Germinal center (tissue), 1 donor: ENCODE measurements at regions not wholly inside any gene's neighbourhood (a gene's known extent, or its start where the extent isn't known, plus 50 kb on each side); places are given as distances from the start of the nearest gene placed in this dataset.
"Not testable (repeated sequence)": the region's sequence is repeated elsewhere in the genome, so short reads cannot be mapped to it uniquely, and the experiment has no call there.

ENCODE experiments used
- DNase-seq: peaks from one replicate; pipeline ENCODE4 v3.0.0; 2012; ENCODE audit warnings: mixed read lengths, low spot score

DNA sequence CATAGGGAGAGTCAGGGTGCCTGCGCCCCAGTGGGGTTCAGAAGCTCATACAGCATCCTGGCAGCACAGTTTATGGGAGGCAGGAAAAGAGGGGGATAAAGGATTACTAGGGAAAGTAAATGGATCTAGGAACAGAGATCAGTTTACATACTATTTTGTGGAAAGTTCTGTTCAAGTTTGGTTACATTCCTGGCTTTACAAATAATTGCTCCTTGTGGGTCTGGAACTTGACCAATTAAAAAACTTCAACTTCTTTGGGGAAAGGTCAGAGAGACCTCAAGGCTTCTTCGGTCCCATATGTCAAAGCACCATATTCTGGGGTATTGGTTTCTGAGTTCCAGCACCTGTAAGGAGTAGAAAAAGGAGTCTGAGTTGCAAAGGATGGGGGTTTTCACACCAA, 64.1 kb downstream of the ZDHHC19 start:
- DNase-seq: no peak

DNA sequence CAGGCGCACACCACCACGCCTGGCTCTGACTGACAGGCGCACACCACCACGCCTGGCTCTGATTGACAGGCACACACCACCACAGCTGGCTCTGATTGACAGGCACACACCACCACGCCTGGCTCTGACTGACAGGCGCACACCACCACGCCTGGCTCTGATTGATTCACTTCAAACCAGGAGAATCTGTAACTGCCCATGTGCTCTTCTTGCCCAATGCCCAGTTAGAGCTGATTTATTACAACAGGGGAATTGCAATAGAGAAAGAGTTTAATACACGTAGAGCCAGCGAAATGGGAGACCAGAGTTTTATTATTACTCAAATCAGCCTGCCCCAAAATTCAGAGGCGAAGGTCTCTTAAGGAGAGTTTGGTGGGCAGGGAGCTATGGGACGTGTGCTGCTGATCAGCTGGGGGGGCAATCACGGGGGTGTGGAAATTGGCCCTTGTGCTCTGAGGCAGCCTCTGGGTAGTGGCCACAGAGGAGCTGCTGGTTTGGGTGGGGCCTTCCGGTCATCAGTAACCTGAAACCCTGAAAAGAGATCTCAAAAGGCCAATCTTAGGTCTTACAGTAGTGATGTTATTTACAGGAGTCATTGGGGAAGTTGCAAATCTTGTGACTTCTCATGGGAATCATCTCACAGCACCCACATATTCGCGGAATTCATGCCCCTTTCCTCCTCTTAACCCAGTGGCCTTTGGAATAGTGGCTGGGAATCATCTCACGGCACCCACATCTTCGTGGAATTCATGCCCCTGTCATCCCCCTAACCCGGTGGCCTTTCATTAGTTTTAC, 63.8 kb upstream of the TFRC start:
- no peak for DNase-seq

DNA sequence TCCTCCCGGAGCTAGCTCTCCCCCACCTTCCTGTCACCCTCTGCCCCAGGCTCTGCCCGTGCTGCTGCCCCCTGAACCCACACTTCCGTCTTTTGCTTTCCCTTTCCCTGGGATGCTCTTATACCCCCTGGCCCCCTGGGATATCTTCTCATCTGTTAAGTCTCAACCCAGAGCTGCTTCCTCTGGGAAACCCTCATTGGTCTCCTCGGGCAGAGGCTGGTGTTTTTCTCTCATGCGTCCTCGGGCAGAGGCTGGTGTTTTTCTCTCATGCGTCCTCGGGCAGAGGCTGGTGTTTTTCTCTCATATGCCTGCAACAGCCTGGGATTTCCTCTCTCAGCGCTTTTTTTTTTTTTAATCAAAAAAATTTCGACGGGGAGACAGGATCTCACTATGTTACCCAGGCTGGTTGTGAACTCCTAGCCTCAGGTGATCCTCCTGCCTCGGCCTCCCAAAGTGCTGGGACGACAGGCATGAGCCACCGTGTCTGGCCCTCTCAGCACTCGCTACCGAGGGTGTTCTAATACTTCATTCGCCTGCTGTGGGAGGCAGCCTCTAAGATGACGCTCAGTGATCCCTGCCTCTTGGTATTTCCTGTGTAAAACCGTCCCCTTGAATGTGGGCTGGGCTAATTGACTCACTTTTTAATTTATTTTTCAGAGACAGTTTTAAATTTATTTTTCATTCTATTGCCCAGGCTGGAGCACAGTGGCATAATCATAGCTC, 62.7 kb upstream of the TFRC start:
- no peak for DNase-seq

DNA sequence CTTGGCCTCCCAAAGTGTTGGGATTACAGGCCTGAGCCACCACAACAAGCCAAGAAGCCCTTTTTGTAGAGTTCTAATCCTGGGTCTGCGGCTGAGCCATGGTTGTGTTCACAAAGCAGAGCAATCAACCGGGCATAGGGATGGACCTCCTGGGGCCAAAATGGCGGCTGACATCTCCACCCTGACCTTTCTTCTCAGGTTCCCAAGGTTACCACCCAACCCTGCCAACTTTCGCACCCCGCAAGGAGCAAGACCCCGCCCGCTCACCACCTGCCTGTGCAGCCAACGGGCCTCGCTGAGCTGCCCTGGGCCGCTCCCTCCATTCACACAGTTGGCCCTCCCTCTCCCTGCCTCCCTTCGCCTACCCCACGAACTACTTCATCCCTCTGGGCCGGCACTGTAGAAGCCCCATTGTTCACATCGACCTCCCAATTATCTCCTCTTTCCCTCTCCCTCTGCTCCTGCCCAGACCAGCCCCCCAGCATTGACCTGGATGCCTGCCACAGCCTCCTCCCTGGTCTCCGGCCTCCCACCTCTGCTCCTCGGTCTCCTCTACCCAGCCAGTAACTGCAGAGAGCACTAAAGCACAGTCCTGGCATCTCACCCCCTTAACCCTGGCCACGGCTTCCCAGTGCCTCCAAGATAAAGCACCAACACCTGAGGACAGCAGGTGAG, 62.0 kb upstream of the TFRC start:
- DNase-seq: no peak

DNA sequence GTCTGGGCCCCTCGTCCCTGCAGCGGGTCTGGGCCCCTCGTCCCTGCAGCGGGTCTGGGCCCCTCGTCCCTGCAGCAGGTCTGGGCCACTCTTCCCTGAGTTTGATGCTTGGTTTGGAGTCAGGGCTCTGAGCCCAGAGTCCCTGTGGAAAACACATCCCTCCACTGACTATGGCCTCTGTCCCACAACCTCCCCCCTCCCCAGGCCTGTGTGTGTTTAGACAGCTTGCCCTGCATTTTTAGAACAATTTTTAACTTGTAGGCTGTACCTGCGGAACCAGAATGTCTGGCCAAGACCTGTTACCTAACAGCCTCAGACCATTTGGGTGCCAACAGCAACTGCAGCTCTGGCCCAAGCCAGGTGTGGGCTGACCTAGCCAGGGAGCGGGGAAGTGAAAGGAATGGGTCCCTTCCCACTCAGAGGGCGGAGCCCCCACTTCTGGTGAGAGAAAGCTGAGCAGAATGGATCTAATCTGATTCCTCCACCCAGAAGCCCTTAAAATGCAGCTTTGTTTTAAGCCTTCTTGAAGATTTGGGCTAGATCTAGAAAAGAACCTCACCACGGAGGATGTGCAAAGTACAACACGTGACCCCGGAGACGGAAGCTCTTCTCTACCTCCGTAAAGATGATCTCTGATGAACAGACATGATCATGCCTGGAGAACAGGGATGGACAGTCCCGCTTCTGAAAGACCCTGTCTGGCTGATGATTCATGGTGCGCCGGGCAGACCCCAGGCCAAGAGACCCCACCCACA, 60.5 kb upstream of the TFRC start:
- no peak for DNase-seq

GRCh38 chr3:196141866-196142201, 59.9 kb upstream of the TFRC start:
- no peak for DNase-seq

- DNase-seq: peak; percentile 52
These were observed 59.4 kb upstream of the TFRC start for GRCh38 chr3:196141052-196141865.

GRCh38 chr3:196140224-196140623, 58.3 kb upstream of the TFRC start:
- no peak for DNase-seq

GRCh38 chr3:196139281-196139680, 57.4 kb upstream of the TFRC start:
- no peak for DNase-seq

GRCh38 chr3:196138482-196139254, 56.8 kb upstream of the TFRC start:
- no peak for DNase-seq

- not testable (repeated sequence) for DNase-seq
These were observed 54.7 kb upstream of the TFRC start for GRCh38 chr3:196136640-196136989.

GRCh38 chr3:196135693-196136639, 54.1 kb upstream of the TFRC start:
- DNase-seq: no peak

DNA sequence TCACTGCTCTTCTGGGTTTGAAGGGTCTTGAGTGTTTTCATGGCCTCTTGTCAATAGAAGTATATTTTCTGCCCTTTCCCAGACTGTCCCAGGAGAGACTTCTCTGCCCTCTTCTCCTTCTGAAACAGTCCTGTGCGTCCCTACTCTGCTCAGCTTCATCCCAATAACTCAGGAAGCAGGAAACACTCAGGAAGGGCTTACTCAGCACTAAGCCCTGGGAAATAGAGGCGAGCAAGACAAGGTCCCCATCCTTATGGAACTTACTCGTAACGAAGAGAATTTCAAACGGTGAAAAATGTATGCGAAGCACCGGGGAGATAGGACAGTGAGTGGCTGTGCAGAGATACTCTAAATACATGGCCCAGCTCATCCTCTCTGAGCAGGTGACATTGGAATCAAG, 52.8 kb upstream of the TFRC start:
- DNase-seq: no peak

- not testable (repeated sequence) for DNase-seq
These were observed 52.0 kb upstream of the TFRC start for GRCh38 chr3:196133869-196134268.

GRCh38 chr3:196131921-196132320, 50.0 kb upstream of the TFRC start:
- DNase-seq: no peak
